HEK293 (cell line): ENCODE measurements at regions not wholly inside any gene's neighbourhood (a gene's known extent, or its start where the extent isn't known, plus 50 kb on each side); places are given as distances from the start of the nearest gene placed in this dataset.

Experiments used
- CTCF ChIA-PET: fragments of 350-600 bp; formaldehyde crosslinking; extraction: SDS; loops from one replicate; lab custom pipeline; 2021; ENCODE audit warnings: antibody characterized with exemption; lab: Yijun Ruan, JAX
- POLR2A ChIA-PET: fragments of 300-600 bp; formaldehyde crosslinking; extraction: SDS; loops from one replicate; lab custom pipeline; 2020; ENCODE audit warnings: antibody characterized with exemption, inconsistent platforms; lab: Yijun Ruan, JAX
- H3K27ac ChIP-seq: fragments of 200-500 bp; sonication (Bioruptor generic); 2 replicates; pipeline ENCODE4 v1.5.1; 2014; ENCODE audit warnings: low read depth, low read length, control low read depth, inconsistent platforms; ENCODE audit errors: extremely low read depth
- H3K36me3 ChIP-seq, 2 experiments: fragments of 200-500 bp in 1 of 2; sonication (Bioruptor generic) in 1 of 2; 1 replicate in 1 of 2; 2 replicates in 1 of 2; pipeline ENCODE4 v1.5.1; 2014 to 2017; ENCODE audit warnings: inconsistent platforms in 2 of 2, low read length in 2 of 2; ENCODE audit not compliant: control insufficient read depth in 2 of 2, insufficient read depth in 1 of 2
- H3K4me1 ChIP-seq: fragments of 200-500 bp; sonication (Bioruptor generic); 2 replicates; pipeline ENCODE4 v1.5.1; 2014; ENCODE audit warnings: mild to moderate bottlenecking, low read length, inconsistent platforms; ENCODE audit not compliant: control insufficient read depth, insufficient read depth
- H3K4me3 ChIP-seq: 2 replicates; pipeline ENCODE4 v1.5.1; 2011; ENCODE audit warnings: low read depth, mild to moderate bottlenecking, control low read depth, low read length, moderate library complexity
- H3K9me3 ChIP-seq: fragments of 200-500 bp; sonication (Bioruptor generic); 2 replicates; pipeline ENCODE4 v1.5.1; 2014; ENCODE audit warnings: low read depth, low read length, inconsistent platforms; ENCODE audit not compliant: control insufficient read depth, insufficient read depth
- GLI4 ChIP-seq: fragments of 450-650 bp; formaldehyde crosslinking; IDR thresholded peaks from 2 replicates; pipeline ENCODE4 v1.5.1; 2016; ENCODE audit warnings: missing biosample characterization, missing genetic modification characterization
- GLIS1 ChIP-seq: fragments of 450-650 bp; formaldehyde crosslinking; IDR thresholded peaks from 2 replicates; pipeline ENCODE4 v1.5.1; 2016; ENCODE audit warnings: missing biosample characterization, missing genetic modification characterization
- HOXC10 ChIP-seq: sonication (generic); formaldehyde crosslinking; IDR thresholded peaks from 2 replicates; pipeline ENCODE4 v1.8.1; 2023; ENCODE audit warnings: mild to moderate bottlenecking, missing genetic modification reagents
- PBX3 ChIP-seq: sonication (generic); formaldehyde crosslinking; IDR thresholded peaks from 2 replicates; pipeline ENCODE4 v1.8.1; 2022; ENCODE audit warnings: mild to moderate bottlenecking, moderate library complexity, missing genetic modification reagents
- SCRT2 ChIP-seq: fragments of 450-650 bp; formaldehyde crosslinking; IDR thresholded peaks from 2 replicates; pipeline ENCODE4 v1.5.1; 2016; ENCODE audit warnings: missing biosample characterization, missing genetic modification characterization
- TCF7L2 ChIP-seq: IDR thresholded peaks from 2 replicates; pipeline ENCODE4 v1.6.1; 2011; ENCODE audit warnings: low read depth, mild to moderate bottlenecking, inconsistent platforms, low read length, moderate library complexity, borderline replicate concordance
- ZBTB44 ChIP-seq: fragments of 450-650 bp; IDR thresholded peaks from 2 replicates; pipeline ENCODE4 v1.5.1; 2018; ENCODE audit warnings: missing biosample characterization, mild to moderate bottlenecking, missing genetic modification characterization
- ZNF132 ChIP-seq: fragments of 450-650 bp; formaldehyde crosslinking; IDR thresholded peaks from 2 replicates; pipeline ENCODE4 v1.5.1; 2017; ENCODE audit warnings: missing biosample characterization, missing genetic modification characterization, borderline replicate concordance
- ZNF18 ChIP-seq: fragments of 450-650 bp; formaldehyde crosslinking; IDR thresholded peaks from 2 replicates; pipeline ENCODE4 v1.5.1; 2016; ENCODE audit warnings: missing biosample characterization, missing genetic modification characterization
- ZNF214 ChIP-seq: fragments of 450-650 bp; formaldehyde crosslinking; IDR thresholded peaks from 2 replicates; pipeline ENCODE4 v1.5.1; 2017; ENCODE audit warnings: missing biosample characterization, mild to moderate bottlenecking, missing genetic modification characterization, borderline replicate concordance
- ZNF223 ChIP-seq: fragments of 450-650 bp; formaldehyde crosslinking; IDR thresholded peaks from 2 replicates; pipeline ENCODE4 v1.5.1; 2016; ENCODE audit warnings: missing biosample characterization, missing genetic modification characterization
- ZNF280C ChIP-seq: fragments of 450-650 bp; formaldehyde crosslinking; IDR thresholded peaks from 2 replicates; pipeline ENCODE4 v1.5.1; 2016; ENCODE audit warnings: missing biosample characterization, missing genetic modification characterization
- ZNF302 ChIP-seq: fragments of 450-650 bp; formaldehyde crosslinking; IDR thresholded peaks from 2 replicates; pipeline ENCODE4 v1.5.1; 2016; ENCODE audit warnings: missing biosample characterization, missing genetic modification characterization, low read depth
- ZNF416 ChIP-seq: fragments of 450-650 bp; formaldehyde crosslinking; IDR thresholded peaks from 2 replicates; pipeline ENCODE4 v1.5.1; 2016; ENCODE audit warnings: missing biosample characterization, missing genetic modification characterization
- ZNF510 ChIP-seq: fragments of 450-650 bp; formaldehyde crosslinking; IDR thresholded peaks from 2 replicates; pipeline ENCODE4 v1.5.1; 2018; ENCODE audit warnings: mild to moderate bottlenecking, missing genetic modification characterization, missing biosample characterization; ENCODE audit not compliant: insufficient replicate concordance
- ZNF514 ChIP-seq: fragments of 450-650 bp; formaldehyde crosslinking; IDR thresholded peaks from 2 replicates; pipeline ENCODE4 v1.5.1; 2016; ENCODE audit warnings: missing biosample characterization, missing genetic modification characterization
- ZNF530 ChIP-seq: fragments of 450-650 bp; formaldehyde crosslinking; IDR thresholded peaks from 2 replicates; pipeline ENCODE4 v1.5.1; 2016; ENCODE audit warnings: low read depth, missing biosample characterization, missing genetic modification characterization
- ZNF580 ChIP-seq: fragments of 450-650 bp; formaldehyde crosslinking; IDR thresholded peaks from 2 replicates; pipeline ENCODE4 v1.5.1; 2016; ENCODE audit warnings: missing biosample characterization, missing genetic modification characterization
- ZNF837 ChIP-seq: fragments of 450-650 bp; formaldehyde crosslinking; IDR thresholded peaks from 2 replicates; pipeline ENCODE4 v1.5.1; 2016; ENCODE audit warnings: missing biosample characterization, missing genetic modification characterization
- ZSCAN30 ChIP-seq: fragments of 450-650 bp; IDR thresholded peaks from 2 replicates; pipeline ENCODE4 v1.5.1; 2018; ENCODE audit warnings: missing biosample characterization, mild to moderate bottlenecking, missing genetic modification characterization, moderate library complexity

GRCh38 chr5:89721931-89722330 is 687.6 kb downstream of the CETN3 start:
- POLR2A ChIA-PET, result no interaction called here
- CTCF ChIA-PET, result interaction anchor here (0.6 to 1.0 kb wide), 2 partner anchors 8 to 42 kb away, joined by 3 read pairs; no protein-coding TSS in a partner anchor
- Histone ChIP-seq H3K4me3 (no peak overlapping the region), H3K9me3 (no peaks in the 10 kb centered on the region), H3K36me3 (no peaks in the 10 kb centered on the region)
- TF ChIP-seq ZNF132 (tag by site-specific recombination) (no peak), TCF7L2 (no peak), ZNF416 (no peak), HOXC10 (no peak), GLI4 (tag by site-specific recombination) (no peak), ZNF223 (no peak), ZNF580 (tag by site-specific recombination) (no peak), ZNF280C (tag by site-specific recombination) (no peak), SCRT2 (tag by site-specific recombination) (no peak), ZNF302 (tag by site-specific recombination) (no peak), ZNF18 (tag by site-specific recombination) (no peak)
- TF ChIP-seq, all 188 proteins: peak for 0
- H3K4me1 ChIP-seq, result no peaks in the 10 kb centered on the region
- no peak overlapping the region for H3K27ac ChIP-seq

GRCh38 chr5:89721353-89721752 is 688.2 kb downstream of the CETN3 start:
- no peaks in the 10 kb centered on the region for H3K9me3 ChIP-seq
- no peaks in the 10 kb centered on the region for H3K36me3 ChIP-seq
- no peak overlapping the region for H3K27ac ChIP-seq
- TF ChIP-seq ZNF214 (tag by site-specific recombination), result no peak
- TF ChIP-seq ZBTB44, result no peak
- TF ChIP-seq ZNF837 (tag by site-specific recombination), result no peak
- no peak for TF ChIP-seq ZNF530 (tag by site-specific recombination)
- no peak for TF ChIP-seq ZSCAN30 (tag by site-specific recombination)
- TF ChIP-seq ZNF510 (tag by site-specific recombination), result no peak
- TF ChIP-seq PBX3, result no peak
- TF ChIP-seq ZNF514 (tag by site-specific recombination), result no peak
- no peak for TF ChIP-seq GLIS1 (tag by site-specific recombination)
- no peaks in the 10 kb centered on the region for H3K4me1 ChIP-seq
- no peak overlapping the region for H3K4me3 ChIP-seq
- CTCF ChIA-PET, result interaction anchor here (1.0 kb wide), 1 partner anchor 9 kb away, joined by 3 read pairs; no protein-coding TSS in a partner anchor
- POLR2A ChIA-PET, result interaction anchor here (0.5 kb wide), 1 partner anchor 873 kb away, joined by 3 read pairs; no protein-coding TSS in a partner anchor
